Breast epithelium (tissue), 4 donors: ENCODE measurements at regions not wholly inside any gene's neighbourhood (a gene's known extent, or its start where the extent isn't known, plus 50 kb on each side); places are given as distances from the start of the nearest gene placed in this dataset.

Source experiments
- DNase-seq, 2 donors: peaks; one replicate each; pipeline ENCODE4 v3.0.0-alpha.2; 2019; ENCODE audit warnings: low spot score in 2 of 2
- H3K27ac ChIP-seq, 2 donors: fragments of 200-600 bp; sonication (generic) in 1 of 2; one replicate each; pipeline ENCODE4 v1.5.1; 2016 to 2019; ENCODE audit warnings: mild to moderate bottlenecking in 1 of 2
- H3K27me3 ChIP-seq, 2 donors: fragments of 200-600 bp; sonication (generic) in 1 of 2; one replicate each; pipeline versions ENCODE4 v1.5.1 to v1.6.0; 2017 to 2019; ENCODE audit warnings: control low read depth in 1 of 2, mild to moderate bottlenecking in 1 of 2
- H3K36me3 ChIP-seq: fragments of 200-600 bp; one replicate; pipeline ENCODE4 v1.5.1; 2019
- H3K4me1 ChIP-seq, 2 donors: fragments of 200-600 bp; sonication (generic); one replicate each; pipeline ENCODE4 v1.5.1; 2016 to 2019; ENCODE audit warnings: control low read depth in 1 of 2
- H3K4me3 ChIP-seq, 3 donors: fragments of 200-600 bp; sonication (generic); 1 replicate in 2 of 3; 2 replicates in 1 of 3; pipeline ENCODE4 v1.5.1; 2016 to 2019; ENCODE audit warnings: mild to moderate bottlenecking in 3 of 3, moderate library complexity in 2 of 3
- H3K9me3 ChIP-seq, 2 donors: fragments of 200-600 bp; sonication (generic) in 1 of 2; one replicate each; pipeline ENCODE4 v1.5.1; 2016 to 2019; ENCODE audit warnings: control low read depth in 1 of 2
- POLR2A ChIP-seq: fragments of 450-650 bp; IDR thresholded peaks from one replicate; pipeline ENCODE4 v1.6.1; 2016; ENCODE audit warnings: antibody characterized with exemption, mild to moderate bottlenecking, moderate library complexity
- POLR2AphosphoS5 ChIP-seq, 3 donors: sonication (generic); formaldehyde crosslinking; IDR thresholded peaks; one replicate each; pipeline ENCODE4 v1.6.1; 2017; ENCODE audit warnings: antibody characterized with exemption in 3 of 3
- intact Hi-C: fragments of 100-400 bp; cut with DNase I; formaldehyde crosslinking; loops from one replicate; pipeline ENCODE4 v1.15.1; 2023; ENCODE audit warnings: low total_unique reads
- TF ChIP-seq, protein P1 (sequence below), 3 donors: fragments of 450-650 bp; IDR thresholded peaks; one replicate each; pipeline ENCODE4 v1.5.1; 2016 to 2017; ENCODE audit warnings: antibody characterized with exemption in 3 of 3, mild to moderate bottlenecking in 3 of 3, moderate library complexity in 3 of 3

DNA sequence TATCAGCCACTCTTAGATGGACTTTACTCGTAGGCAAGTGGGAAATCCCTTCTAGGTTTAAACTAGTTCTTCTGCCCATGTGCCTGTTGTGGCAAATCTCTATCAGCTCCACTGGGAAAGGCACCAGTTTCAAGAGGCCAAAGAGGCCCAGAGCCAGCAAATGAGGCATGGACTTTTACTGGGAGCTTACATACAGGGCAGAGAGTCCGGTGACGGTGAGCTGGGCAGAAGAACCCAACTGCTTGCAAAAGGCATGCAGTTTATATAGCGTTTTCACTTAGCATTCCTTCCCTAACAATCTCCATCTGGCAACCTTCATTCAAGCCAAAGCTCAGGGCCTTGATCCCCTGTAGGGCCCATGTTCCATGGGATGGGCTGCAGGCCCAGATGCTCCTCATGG, 93.0 kb upstream of the C3orf80 start:
- Histone ChIP-seq H3K27me3 (no peaks in the 10 kb centered on the region), H3K36me3 (no peaks in the 10 kb centered on the region), H3K4me3 (no peak overlapping the region), H3K9me3 (no peaks in the 10 kb centered on the region), H3K4me1 (no peaks in the 10 kb centered on the region), H3K27ac (no peak overlapping the region)
- no peak for TF ChIP-seq POLR2A
- TF ChIP-seq, protein P1, sequence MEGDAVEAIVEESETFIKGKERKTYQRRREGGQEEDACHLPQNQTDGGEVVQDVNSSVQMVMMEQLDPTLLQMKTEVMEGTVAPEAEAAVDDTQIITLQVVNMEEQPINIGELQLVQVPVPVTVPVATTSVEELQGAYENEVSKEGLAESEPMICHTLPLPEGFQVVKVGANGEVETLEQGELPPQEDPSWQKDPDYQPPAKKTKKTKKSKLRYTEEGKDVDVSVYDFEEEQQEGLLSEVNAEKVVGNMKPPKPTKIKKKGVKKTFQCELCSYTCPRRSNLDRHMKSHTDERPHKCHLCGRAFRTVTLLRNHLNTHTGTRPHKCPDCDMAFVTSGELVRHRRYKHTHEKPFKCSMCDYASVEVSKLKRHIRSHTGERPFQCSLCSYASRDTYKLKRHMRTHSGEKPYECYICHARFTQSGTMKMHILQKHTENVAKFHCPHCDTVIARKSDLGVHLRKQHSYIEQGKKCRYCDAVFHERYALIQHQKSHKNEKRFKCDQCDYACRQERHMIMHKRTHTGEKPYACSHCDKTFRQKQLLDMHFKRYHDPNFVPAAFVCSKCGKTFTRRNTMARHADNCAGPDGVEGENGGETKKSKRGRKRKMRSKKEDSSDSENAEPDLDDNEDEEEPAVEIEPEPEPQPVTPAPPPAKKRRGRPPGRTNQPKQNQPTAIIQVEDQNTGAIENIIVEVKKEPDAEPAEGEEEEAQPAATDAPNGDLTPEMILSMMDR (IDR thresholded peaks at IDR 0.05): no peak
- no peak for TF ChIP-seq POLR2AphosphoS5 (IDR thresholded peaks at IDR 0.05)
- DNase-seq: no peak
- intact Hi-C loops: no loop called here

DNA sequence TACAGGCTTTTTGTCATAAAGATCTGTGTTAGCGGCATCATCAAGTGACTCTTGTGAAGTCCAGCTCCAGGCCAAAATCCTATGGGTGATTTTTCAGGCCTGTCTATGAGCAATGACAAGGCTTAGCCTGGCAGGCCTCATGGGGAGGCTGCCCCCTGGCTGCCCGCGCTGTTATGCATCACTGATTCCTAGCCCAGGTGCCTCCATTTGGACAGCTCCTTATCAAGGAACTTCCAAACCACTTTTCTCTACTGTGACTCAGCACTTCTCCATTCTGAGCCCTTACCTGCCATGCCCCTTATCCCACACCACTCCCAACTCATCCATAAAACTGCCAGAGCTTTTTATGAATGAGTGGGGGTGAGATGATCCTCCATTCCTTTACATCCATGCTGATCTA, 91.5 kb upstream of the C3orf80 start:
- intact Hi-C loops: no loop called here
- Histone ChIP-seq H3K27me3 (no peaks in the 10 kb centered on the region), H3K9me3 (no peaks in the 10 kb centered on the region), H3K4me1 (no peaks in the 10 kb centered on the region), H3K4me3 (no peak overlapping the region), H3K36me3 (no peaks in the 10 kb centered on the region), H3K27ac (no peak overlapping the region)
- DNase-seq: no peak
- no peak for TF ChIP-seq POLR2AphosphoS5 (IDR thresholded peaks at IDR 0.05)
- no peak for TF ChIP-seq POLR2A
- TF ChIP-seq, protein P1 (IDR thresholded peaks at IDR 0.05): no peak

DNA sequence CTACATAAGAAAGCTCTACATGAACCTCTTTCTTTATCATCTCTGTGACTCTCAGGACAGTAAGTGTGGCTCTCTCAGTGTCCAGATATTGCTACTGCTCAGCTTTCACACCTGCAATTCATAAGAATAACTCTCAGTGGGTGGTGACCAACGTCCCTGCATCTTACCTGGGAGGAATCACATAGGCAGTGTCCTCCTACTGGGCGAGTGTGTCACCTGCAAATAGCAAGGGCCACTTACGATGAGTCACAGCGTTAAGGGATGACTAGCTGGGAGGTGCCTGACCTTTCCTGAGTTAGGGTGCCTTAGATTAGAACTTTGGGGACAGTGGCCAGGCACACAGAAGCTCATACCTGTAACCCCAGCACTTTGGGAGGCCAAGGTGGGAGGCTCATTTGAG, 90.8 kb upstream of the C3orf80 start:
- H3K27ac ChIP-seq: no peak overlapping the region
- DNase-seq: no peak
- no peaks in the 10 kb centered on the region for H3K36me3 ChIP-seq
- H3K9me3 ChIP-seq: no peaks in the 10 kb centered on the region
- intact Hi-C loops: no loop called here
- no peaks in the 10 kb centered on the region for H3K4me1 ChIP-seq
- H3K4me3 ChIP-seq: no peak overlapping the region
- no peak for TF ChIP-seq POLR2A
- TF ChIP-seq, protein P1 (IDR thresholded peaks at IDR 0.05): no peak
- TF ChIP-seq POLR2AphosphoS5 (IDR thresholded peaks at IDR 0.05): no peak
- no peaks in the 10 kb centered on the region for H3K27me3 ChIP-seq

DNA sequence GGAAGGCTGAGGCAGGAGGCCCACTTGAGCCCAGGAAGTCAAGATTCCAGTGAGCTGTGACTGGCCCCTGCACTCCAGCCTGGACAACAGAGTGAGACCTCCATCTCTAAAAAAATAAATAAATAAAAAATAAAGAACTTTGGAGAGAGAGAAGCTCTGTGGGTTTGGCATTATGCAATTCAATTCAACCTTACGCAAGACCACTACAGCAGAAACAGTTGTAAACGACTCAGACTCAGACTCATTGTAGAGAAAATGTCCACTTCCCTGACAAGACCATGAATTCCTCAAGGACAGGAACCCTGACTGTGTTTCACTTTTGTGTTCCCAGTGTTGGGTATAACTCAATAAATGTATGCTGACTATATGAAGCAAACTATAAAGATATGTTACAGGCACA, 90.3 kb upstream of the C3orf80 start:
- intact Hi-C loops: no loop called here
- H3K27ac ChIP-seq: no peak overlapping the region
- no peaks in the 10 kb centered on the region for H3K4me1 ChIP-seq
- H3K9me3 ChIP-seq: no peaks in the 10 kb centered on the region
- no peak overlapping the region for H3K4me3 ChIP-seq
- TF ChIP-seq, protein P1 (IDR thresholded peaks at IDR 0.05): no peak
- TF ChIP-seq POLR2AphosphoS5 (IDR thresholded peaks at IDR 0.05) (no peak), POLR2A (no peak)
- no peak for DNase-seq
- no peaks in the 10 kb centered on the region for H3K36me3 ChIP-seq
- no peaks in the 10 kb centered on the region for H3K27me3 ChIP-seq

DNA sequence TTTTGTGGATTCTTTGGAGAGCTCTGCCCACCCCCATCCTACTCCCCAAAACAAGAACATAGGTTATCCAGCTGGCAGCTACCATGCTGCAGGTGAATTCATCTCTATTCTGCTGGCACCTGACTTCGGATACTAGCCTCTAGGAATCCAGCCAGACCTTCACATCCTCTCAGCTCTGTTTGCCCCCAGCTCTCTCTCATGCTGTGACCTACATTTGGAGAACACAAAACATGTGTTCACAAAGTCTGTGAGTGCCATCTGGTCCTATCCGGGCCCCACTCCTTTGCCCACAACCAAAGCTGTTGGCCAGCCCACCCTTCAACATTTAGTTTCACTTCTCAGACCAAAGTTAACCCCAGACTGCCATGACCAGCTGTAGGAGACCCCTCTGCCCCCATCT, 89.4 kb upstream of the C3orf80 start:
- Histone ChIP-seq H3K36me3 (no peaks in the 10 kb centered on the region), H3K27ac (no peak overlapping the region), H3K9me3 (no peaks in the 10 kb centered on the region), H3K4me3 (no peak overlapping the region), H3K4me1 (no peaks in the 10 kb centered on the region), H3K27me3 (no peaks in the 10 kb centered on the region)
- TF ChIP-seq, protein P1 (IDR thresholded peaks at IDR 0.05): no peak
- TF ChIP-seq POLR2A: no peak
- TF ChIP-seq POLR2AphosphoS5 (IDR thresholded peaks at IDR 0.05): no peak
- no peak for DNase-seq
- intact Hi-C loops: no loop called here
